Fibroblast of pulmonary artery (primary cell): ENCODE measurements at regions not wholly inside any gene's neighbourhood (a gene's known extent, or its start where the extent isn't known, plus 50 kb on each side); places are given as distances from the start of the nearest gene placed in this dataset.
"Not testable (repeated sequence)": the region's sequence is repeated elsewhere in the genome, so short reads cannot be mapped to it uniquely, and the experiment has no call there.

Experiments
- DNase-seq: peaks from one replicate; pipeline ENCODE4 v3.0.0-alpha.2; 2010; ENCODE audit warnings: low read depth
- H3K4me3 ChIP-seq: replicated peaks from 2 replicates; pipeline ENCODE4 v1.5.1; 2011; ENCODE audit warnings: low read depth, mild to moderate bottlenecking, control low read depth, low read length, moderate library complexity
- TF ChIP-seq, protein P1 (sequence below): IDR thresholded peaks from 2 replicates; pipeline ENCODE4 v1.5.1; 2011; ENCODE audit warnings: mild to moderate bottlenecking, control low read depth, low read length, inconsistent platforms; ENCODE audit errors: missing control alignments

DNA sequence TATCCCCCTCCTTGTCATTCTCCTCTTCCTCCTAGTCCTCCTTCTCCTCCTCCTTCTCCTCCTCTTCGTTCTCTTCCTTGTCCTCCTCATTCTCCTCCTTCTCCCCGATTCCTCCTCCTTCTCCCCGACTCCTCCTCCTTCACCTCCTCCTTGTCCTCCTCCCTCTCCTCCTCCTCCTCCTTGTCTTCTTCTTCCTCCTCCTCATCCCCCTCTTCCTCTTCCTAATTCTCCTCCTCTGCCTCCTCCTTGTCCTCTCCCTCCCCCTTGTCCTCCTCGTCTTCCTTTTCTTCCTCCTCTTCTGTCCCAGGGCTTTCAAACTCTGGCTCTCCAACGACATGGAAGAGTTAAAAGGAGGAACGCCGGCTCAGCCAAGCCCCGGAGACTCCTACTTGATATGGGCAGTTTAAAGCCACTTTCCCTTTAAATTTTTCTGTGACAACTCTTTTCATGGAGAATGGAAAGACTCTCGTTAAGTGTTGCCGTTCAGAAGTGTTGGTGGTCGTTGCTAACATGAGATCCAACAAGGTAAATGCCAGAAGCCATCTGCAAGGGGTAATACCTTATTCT, 115.5 kb upstream of the FAM20C start:
- H3K4me3 ChIP-seq = peak overlapping the region; percentile 5
- DNase-seq = not testable (repeated sequence)

DNA sequence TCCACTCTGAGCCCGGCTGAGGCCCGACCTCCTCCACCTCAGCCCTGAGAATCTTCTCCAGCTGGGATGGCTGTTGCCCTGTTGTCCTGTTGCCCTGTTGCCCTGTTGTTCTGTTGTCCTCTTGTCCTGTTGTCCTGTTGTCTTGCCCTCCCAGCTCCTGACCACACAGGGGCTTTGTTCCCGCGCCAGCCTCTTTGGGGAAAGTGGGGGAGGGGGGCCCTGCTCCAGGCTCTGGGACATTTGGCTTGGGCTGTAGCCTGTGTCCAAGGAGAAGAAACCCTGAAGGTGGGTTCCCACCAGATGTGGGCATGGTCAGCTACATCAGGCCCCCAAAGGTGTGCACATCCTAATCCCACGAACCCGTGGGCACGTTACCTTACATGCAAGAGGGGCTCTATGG, 113.5 kb upstream of the FAM20C start:
- not testable (repeated sequence) for DNase-seq

DNA sequence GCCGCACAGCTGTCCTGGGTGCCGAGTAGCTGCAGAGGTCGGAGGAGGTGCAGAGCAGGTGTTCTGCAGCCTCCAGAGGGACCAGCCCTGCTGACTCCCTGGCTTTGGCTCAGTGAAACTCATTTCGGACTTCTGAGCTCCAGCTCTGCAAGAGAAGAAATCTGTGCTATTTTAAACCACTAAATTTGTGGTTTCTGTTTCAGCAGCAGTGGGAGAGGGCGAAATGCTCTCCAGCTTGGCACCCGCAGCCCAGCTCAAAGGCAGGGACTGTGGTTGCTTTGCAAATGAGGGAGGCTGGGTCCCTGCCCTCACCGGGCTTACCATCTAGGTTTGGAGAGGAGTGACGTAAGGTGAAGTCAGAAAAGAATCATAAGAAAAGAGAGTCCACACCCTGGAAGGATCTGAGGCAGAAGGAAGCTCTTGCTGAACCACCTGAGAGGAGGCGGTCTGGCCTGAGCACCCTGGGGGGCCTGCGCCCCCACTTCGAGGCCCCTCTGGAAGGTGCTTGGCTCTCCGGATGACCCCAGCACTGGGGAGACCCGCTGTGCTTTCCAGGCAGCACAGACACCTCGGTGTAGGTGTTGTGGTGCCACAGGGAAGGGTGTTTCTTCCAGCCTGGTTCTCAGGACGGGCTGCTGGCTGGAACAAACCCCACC, 112.8 kb upstream of the FAM20C start:
- DNase-seq, H3K4me3 ChIP-seq: not testable (repeated sequence)

More for the DNA sequence above, 113.5 kb upstream of the FAM20C start:
- H3K4me3 ChIP-seq = not testable (repeated sequence)

DNA sequence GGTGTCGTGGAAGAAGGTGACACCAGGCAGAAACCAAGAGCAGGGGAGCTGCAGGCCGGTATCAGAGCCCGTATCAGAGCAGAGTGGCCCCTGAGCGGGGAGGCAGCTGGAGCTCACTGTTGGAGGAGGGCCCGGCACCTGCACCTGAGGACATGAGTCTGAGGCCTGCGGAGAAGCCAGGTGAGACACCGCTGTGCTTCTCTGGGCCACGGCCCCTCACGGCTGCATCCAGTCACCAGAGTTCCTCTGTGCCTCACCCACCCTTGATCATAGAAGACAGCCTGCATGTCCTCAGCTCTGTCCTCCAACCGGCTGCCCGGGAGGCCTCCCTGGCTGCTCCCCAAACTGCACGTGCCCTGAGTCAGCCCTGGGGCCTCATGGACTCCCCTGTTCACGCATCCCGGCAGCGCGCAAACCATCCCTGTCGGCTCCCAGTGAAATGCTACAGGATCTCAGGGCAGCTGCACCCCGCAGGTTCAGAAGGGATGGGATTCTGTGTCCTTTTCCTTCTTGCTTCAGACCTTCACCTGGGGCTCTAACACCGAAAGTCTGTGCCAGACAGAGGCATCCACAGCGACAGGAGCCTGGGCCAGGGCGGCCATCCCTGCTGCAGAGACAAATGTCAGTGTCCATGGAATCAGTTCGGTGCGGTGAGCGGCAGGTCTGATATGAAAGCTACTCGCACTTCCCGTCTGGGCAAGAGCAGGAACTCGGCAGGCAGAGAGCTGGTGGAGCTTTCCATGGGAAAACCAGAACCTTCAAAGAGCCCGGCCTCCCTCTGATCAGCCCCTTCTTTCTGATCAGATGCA, 111.9 kb upstream of the FAM20C start:
- no peak for DNase-seq
- no peak overlapping the region for H3K4me3 ChIP-seq

DNA sequence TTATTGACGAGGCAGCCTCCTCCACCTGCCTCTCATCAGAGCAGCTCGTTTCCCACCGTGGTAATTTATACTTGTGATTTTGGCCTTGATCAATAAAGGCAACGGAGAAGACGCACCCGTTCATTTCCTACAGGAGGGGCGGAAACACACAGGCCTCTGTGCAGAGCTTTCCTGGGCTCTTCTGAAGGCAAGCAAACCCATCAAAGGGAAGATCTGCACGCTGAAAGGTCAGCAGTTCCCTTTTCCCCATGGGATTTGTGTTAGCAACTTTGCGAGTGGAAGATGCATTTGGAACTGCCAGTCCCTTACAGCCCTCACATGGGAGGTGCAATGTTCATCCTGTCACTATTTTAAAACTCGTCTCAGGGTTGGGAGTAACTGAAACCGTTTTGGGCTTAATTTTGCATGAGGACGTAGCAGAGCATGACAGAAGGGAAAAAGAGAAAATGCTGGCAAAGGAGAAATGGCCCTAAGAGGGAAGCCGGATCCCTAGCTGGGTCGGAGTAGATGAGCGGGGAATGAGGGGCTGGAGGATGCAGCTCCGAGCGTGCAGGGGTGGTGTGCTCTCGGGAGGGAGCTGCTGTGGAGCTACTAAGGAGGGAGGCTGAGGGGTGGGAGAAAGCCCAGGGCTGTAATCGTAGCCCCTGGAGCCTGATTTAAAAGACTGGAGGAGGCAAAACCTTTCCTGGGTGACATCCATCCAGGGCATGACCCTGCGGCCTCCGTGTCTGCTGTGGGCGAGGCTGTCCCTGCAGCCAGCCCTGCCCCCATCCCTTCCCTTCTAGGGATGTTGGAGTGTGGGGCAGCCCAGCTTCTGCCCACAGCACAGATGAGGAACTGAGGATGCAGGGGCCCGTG, 111.1 kb upstream of the FAM20C start:
- TF ChIP-seq, protein P1, sequence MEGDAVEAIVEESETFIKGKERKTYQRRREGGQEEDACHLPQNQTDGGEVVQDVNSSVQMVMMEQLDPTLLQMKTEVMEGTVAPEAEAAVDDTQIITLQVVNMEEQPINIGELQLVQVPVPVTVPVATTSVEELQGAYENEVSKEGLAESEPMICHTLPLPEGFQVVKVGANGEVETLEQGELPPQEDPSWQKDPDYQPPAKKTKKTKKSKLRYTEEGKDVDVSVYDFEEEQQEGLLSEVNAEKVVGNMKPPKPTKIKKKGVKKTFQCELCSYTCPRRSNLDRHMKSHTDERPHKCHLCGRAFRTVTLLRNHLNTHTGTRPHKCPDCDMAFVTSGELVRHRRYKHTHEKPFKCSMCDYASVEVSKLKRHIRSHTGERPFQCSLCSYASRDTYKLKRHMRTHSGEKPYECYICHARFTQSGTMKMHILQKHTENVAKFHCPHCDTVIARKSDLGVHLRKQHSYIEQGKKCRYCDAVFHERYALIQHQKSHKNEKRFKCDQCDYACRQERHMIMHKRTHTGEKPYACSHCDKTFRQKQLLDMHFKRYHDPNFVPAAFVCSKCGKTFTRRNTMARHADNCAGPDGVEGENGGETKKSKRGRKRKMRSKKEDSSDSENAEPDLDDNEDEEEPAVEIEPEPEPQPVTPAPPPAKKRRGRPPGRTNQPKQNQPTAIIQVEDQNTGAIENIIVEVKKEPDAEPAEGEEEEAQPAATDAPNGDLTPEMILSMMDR = no peak
- H3K4me3 ChIP-seq = no peak overlapping the region
- no peak for DNase-seq

More for the DNA sequence above, 111.9 kb upstream of the FAM20C start:
- TF ChIP-seq, protein P1 = no peak

DNA sequence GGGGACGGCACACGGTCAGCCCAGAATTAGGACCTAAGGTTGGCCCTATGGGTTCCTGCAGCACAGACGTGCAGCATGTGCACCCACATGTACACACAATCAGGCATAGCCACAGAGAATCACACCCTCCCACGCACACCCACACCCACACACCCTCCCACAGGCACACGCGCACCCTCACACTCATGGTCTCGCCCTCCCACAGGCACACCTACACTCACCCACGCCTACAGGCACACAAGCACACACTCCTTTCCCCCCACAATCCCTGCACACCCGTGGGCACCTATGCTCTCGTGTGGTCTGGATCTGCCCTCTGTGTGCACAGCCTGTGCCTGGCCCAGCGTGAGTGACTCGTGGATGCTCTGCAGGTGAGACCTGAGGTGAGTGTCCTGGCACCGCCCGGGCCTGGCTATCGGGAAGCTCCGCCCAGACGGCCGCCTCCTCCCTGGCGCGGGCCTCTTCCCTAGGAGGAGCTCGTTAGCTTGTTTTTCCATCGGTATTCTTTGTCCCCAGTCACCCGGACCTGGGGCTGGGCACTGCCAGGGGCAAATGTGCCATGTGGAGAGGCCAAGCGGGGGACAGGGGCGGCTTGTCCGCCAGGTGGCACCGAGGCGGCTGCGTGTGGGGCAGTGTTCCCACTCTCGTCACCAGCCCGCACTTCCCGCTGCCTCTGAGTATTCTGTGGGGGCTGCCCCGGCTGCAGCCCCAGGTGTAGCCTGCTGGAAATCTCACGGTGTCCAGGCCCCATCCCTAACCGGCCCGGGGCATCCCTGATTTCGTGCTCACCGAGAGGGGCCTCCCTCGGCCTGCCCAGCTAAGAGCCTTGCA, 110.2 kb upstream of the FAM20C start:
- TF ChIP-seq, protein P1 = no peak
- no peak overlapping the region for H3K4me3 ChIP-seq
- no peak for DNase-seq

DNA sequence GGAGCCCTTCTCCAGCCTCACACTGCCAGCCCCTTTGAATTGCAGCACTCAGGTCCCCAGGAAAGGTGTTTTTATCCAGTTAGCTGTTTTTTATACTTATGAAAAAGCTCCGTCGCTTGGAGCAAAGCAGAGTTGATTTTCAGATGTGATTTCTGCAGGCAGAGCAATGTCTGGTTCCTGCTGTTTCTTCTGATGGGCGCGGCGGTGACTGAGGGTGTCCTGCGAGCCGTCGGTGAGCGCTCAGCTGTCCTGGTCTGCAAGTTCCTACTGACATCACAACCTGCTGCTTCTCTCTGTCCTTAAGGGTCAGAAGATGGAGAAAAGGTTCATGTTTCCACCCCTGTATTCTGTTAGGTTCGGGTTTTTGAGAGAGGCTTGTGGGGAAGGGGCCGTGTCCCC, 109.6 kb upstream of the FAM20C start:
- no peak for DNase-seq
- TF ChIP-seq, protein P1 = no peak

More for the DNA sequence above, 109.6 kb upstream of the FAM20C start:
- H3K4me3 ChIP-seq = no peak overlapping the region
